B cell (primary cell): ENCODE measurements at regions not wholly inside any gene's neighbourhood (a gene's known extent, or its start where the extent isn't known, plus 50 kb on each side); places are given as distances from the start of the nearest gene placed in this dataset.

Experiments used
- CTCF ChIP-seq: fragments of 200-600 bp; IDR thresholded peaks from one replicate; pipeline ENCODE4 v1.8.0; 2022; ENCODE audit warnings: antibody characterized with exemption, mild to moderate bottlenecking
- EZH2 ChIP-seq: IDR thresholded peaks from 2 replicates; pipeline ENCODE4 v1.6.1; 2012; ENCODE audit warnings: borderline replicate concordance, low read depth, mild to moderate bottlenecking, moderate library complexity, low read length; ENCODE audit not compliant: insufficient read depth, poor library complexity, severe bottlenecking

- TF ChIP-seq CTCF: no peak
- no peak for TF ChIP-seq EZH2
These were observed 471.2 kb upstream of the UBE2E2 start for GRCh38 chr3:22731901-22732300.
